GM21423 (cell line): ENCODE measurements at regions not wholly inside any gene's neighbourhood (a gene's known extent, or its start where the extent isn't known, plus 50 kb on each side); places are given as distances from the start of the nearest gene placed in this dataset.
A peak's percentile ranks its signal among the peaks of the same experiment; 100 is the strongest.

Source experiments
- ATAC-seq: cut with Tn5 transposase; IDR thresholded peaks from one replicate; pipeline ENCODE4 v1.9.1; 2021; ENCODE audit warnings: mild to moderate bottlenecking, moderate library complexity; ENCODE audit not compliant: unreplicated experiment

- ATAC-seq, result no peak
These were observed 377.3 kb downstream of the SHQ1 start for GRCh38 chr3:72470904-72471417.

- no peak for ATAC-seq
These were observed 382.4 kb downstream of the SHQ1 start for GRCh38 chr3:72465853-72466252.

GRCh38 chr3:72463083-72463482 lies 385.2 kb downstream of the SHQ1 start:
- no peak for ATAC-seq

- ATAC-seq, result no peak
These were observed 385.6 kb downstream of the SHQ1 start for GRCh38 chr3:72462595-72463011.

- ATAC-seq, result no peak
These were observed 386.5 kb downstream of the SHQ1 start for GRCh38 chr3:72461787-72462186.

GRCh38 chr3:72460205-72461174 lies 387.8 kb downstream of the SHQ1 start:
- no peak for ATAC-seq

- no peak for ATAC-seq
These were observed 388.7 kb downstream of the SHQ1 start for GRCh38 chr3:72459588-72459987.

GRCh38 chr3:72458375-72458774 lies 389.9 kb downstream of the SHQ1 start:
- no peak for ATAC-seq

GRCh38 chr3:72454441-72454840 lies 393.8 kb downstream of the SHQ1 start:
- ATAC-seq, result no peak

GRCh38 chr3:72453706-72454105 lies 394.5 kb downstream of the SHQ1 start:
- ATAC-seq, result no peak

GRCh38 chr3:72452745-72453144 lies 395.5 kb downstream of the SHQ1 start:
- no peak for ATAC-seq

- ATAC-seq, result no peak
These were observed 396.4 kb downstream of the SHQ1 start for GRCh38 chr3:72451841-72452240.

- no peak for ATAC-seq
These were observed 398.7 kb downstream of the SHQ1 start for GRCh38 chr3:72449551-72449950.

- ATAC-seq, result no peak
These were observed 399.4 kb downstream of the SHQ1 start for GRCh38 chr3:72448858-72449257.

- ATAC-seq, result no peak
These were observed 399.8 kb downstream of the SHQ1 start for GRCh38 chr3:72448375-72448823.

GRCh38 chr3:72447059-72447946 lies 400.9 kb downstream of the SHQ1 start:
- ATAC-seq, result peak; percentile 86

GRCh38 chr3:72446218-72447058 lies 401.8 kb downstream of the SHQ1 start, which contains the start of gene RYBP:
RYBP (minus strand) TSS chr3:72446621.
- ATAC-seq, result peak; percentile 30

GRCh38 chr3:72445827-72446217 lies 402.4 kb downstream of the SHQ1 start:
- no peak for ATAC-seq

- ATAC-seq, result no peak
These were observed 403.5 kb downstream of the SHQ1 start for GRCh38 chr3:72444656-72445223.

GRCh38 chr3:72442759-72443158 lies 405.5 kb downstream of the SHQ1 start:
- ATAC-seq, result no peak
